GM12878 (cell line): ENCODE measurements at regions not wholly inside any gene's neighbourhood (a gene's known extent, or its start where the extent isn't known, plus 50 kb on each side); places are given as distances from the start of the nearest gene placed in this dataset.

Source experiments
- ATAC-seq: fragments of 200-7000 bp; cut with Tn5 transposase; 3 replicates; pipeline ENCODE4 v1.9.1; 2020; ENCODE audit warnings: mild to moderate bottlenecking, moderate library complexity
- BruUV-seq: library from RNA; stranded (reverse); fragments of 400-500 nt; replicated peaks from 2 replicates; lab custom pipeline; 2021; lab: Mats Ljungman, UMichigan
- CTCF ChIA-PET: fragments of 300-600 bp; sonication (Branson Sonifier 250); formaldehyde crosslinking; extraction: SDS; loops from one replicate; lab custom pipeline; 2021; ENCODE audit warnings: inconsistent platforms; lab: Yijun Ruan, JAX
- POLR2A ChIA-PET: fragments of 350-600 bp; formaldehyde crosslinking; extraction: SDS; loops from one replicate; lab custom pipeline; 2021; ENCODE audit warnings: inconsistent platforms; lab: Charles Lee
- RAD21 ChIA-PET: fragments of 300-600 bp; sonication (Branson Sonifier 250); formaldehyde crosslinking; loops from one replicate; lab custom pipeline; 2023; ENCODE audit warnings: antibody characterized with exemption; ENCODE audit not compliant: unreplicated experiment; lab: Charles Lee
- SMC1A ChIA-PET: fragments of 300-600 bp; sonication (Branson Sonifier 250); formaldehyde crosslinking; loops from one replicate; lab custom pipeline; 2023; ENCODE audit not compliant: unreplicated experiment, uncharacterized antibody; lab: Charles Lee
- DNase-seq: peaks from one replicate; pipeline ENCODE4 v3.0.0-alpha.2; 2011; ENCODE audit warnings: low read depth, low spot score
- FAIRE-seq: peaks from 3 replicates; lab custom pipeline; 2011; peaks lifted over from hg19 to GRCh38; lab: Jason Lieb, UNC
- H2AFZ ChIP-seq: 2 replicates; pipeline ENCODE4 v1.6.0; 2011; ENCODE audit warnings: low read depth, low read length, control low read depth; ENCODE audit not compliant: control insufficient read depth
- H3K27ac ChIP-seq: 2 replicates; pipeline ENCODE4 v1.5.1; 2011; ENCODE audit warnings: control low read depth; ENCODE audit not compliant: control insufficient read depth, insufficient read depth
- H3K27me3 ChIP-seq, 2 experiments: replicated peaks in 1 of 2; 2 replicates each; pipeline versions ENCODE4 v1.6.0 to v1.6.1; 2011; ENCODE audit warnings: low read length in 1 of 2; ENCODE audit not compliant: control insufficient read depth in 2 of 2, insufficient read depth in 2 of 2
- H3K36me3 ChIP-seq, 2 experiments: 2 replicates each; pipeline ENCODE4 v1.5.1; 2011; ENCODE audit warnings: low read length in 1 of 2; ENCODE audit not compliant: control insufficient read depth in 2 of 2, insufficient read depth in 2 of 2
- H3K4me1 ChIP-seq: 2 replicates; pipeline ENCODE4 v1.6.1; 2011; ENCODE audit warnings: mild to moderate bottlenecking, low read length, moderate library complexity, mixed read lengths; ENCODE audit not compliant: control insufficient read depth, insufficient read depth
- H3K4me2 ChIP-seq: 2 replicates; pipeline ENCODE4 v1.6.0; 2011; ENCODE audit warnings: control low read depth; ENCODE audit not compliant: control insufficient read depth, insufficient read depth
- H3K4me3 ChIP-seq: fragments of 200-600 bp; sonication (generic); 2 replicates; pipeline ENCODE4 v1.5.1; 2016
- H3K79me2 ChIP-seq: 2 replicates; pipeline ENCODE4 v1.6.0; 2011; ENCODE audit warnings: low read length; ENCODE audit not compliant: control insufficient read depth, insufficient read depth
- H3K9ac ChIP-seq: 2 replicates; pipeline ENCODE4 v1.8.0; 2011; ENCODE audit warnings: low read length, control low read depth, mixed read lengths; ENCODE audit not compliant: control insufficient read depth, insufficient read depth
- H3K9me3 ChIP-seq: replicated peaks from 3 replicates; pipeline ENCODE4 v1.5.1; 2011; ENCODE audit warnings: mild to moderate bottlenecking, low read length; ENCODE audit not compliant: control insufficient read depth, insufficient read depth
- H4K20me1 ChIP-seq: 2 replicates; pipeline ENCODE4 v1.6.0; 2011; ENCODE audit not compliant: control insufficient read depth, insufficient read depth
- ASH2L ChIP-seq: fragments of 300-600, 200-600 bp; sonication (generic); IDR thresholded peaks from 2 replicates; pipeline ENCODE4 v1.6.1; 2017; ENCODE audit warnings: low read depth, mild to moderate bottlenecking, borderline replicate concordance
- BHLHE40 ChIP-seq, 2 experiments: fragments of 450-650 bp in 1 of 2; IDR thresholded peaks; 2 replicates each; pipeline ENCODE4 v1.6.1; 2011 to 2017; ENCODE audit warnings: low read depth in 2 of 2, borderline replicate concordance in 1 of 2, improper control_type of control experiment in 1 of 2, low read length in 1 of 2, mild to moderate bottlenecking in 1 of 2
- CBFB ChIP-seq: IDR thresholded peaks from 2 replicates; pipeline ENCODE4 v1.6.1; 2016; ENCODE audit warnings: antibody characterized with exemption, low read depth
- EGR1 ChIP-seq, 2 experiments: IDR thresholded peaks; 1 replicate in 1 of 2; 2 replicates in 1 of 2; pipeline ENCODE4 v1.6.1; 2011 to 2012; ENCODE audit warnings: low read depth in 2 of 2, low read length in 2 of 2, borderline replicate concordance in 1 of 2, mild to moderate bottlenecking in 1 of 2, moderate library complexity in 1 of 2
- ETV6 ChIP-seq, 2 experiments: fragments of 450-650 bp in 1 of 2; IDR thresholded peaks in 1 of 2; conservative IDR thresholded peaks in 1 of 2; 2 replicates each; pipeline ENCODE4 v1.6.1; 2014; ENCODE audit warnings: antibody characterized with exemption in 1 of 2, borderline replicate concordance in 1 of 2, low read depth in 1 of 2, mild to moderate bottlenecking in 1 of 2, moderate library complexity in 1 of 2
- HDAC2 ChIP-seq: fragments of 200-600 bp; sonication (generic); IDR thresholded peaks from 2 replicates; pipeline ENCODE4 v1.6.1; 2017
- IRF4 ChIP-seq: IDR thresholded peaks from 2 replicates; pipeline ENCODE4 v1.6.1; 2011; ENCODE audit warnings: low read depth, low read length
- MAX ChIP-seq: IDR thresholded peaks from 2 replicates; pipeline ENCODE4 v1.6.1; 2012; ENCODE audit warnings: low read depth, low read length, improper control_type of control experiment
- MEF2B ChIP-seq: fragments of 450-650 bp; IDR thresholded peaks from 2 replicates; pipeline ENCODE4 v1.6.1; 2018; ENCODE audit warnings: mild to moderate bottlenecking, moderate library complexity; ENCODE audit not compliant: partially characterized antibody, poor library complexity, severe bottlenecking
- SMAD1 ChIP-seq: fragments of 450-650 bp; IDR thresholded peaks from 2 replicates; pipeline ENCODE4 v1.6.1; 2018; ENCODE audit warnings: mild to moderate bottlenecking, low read depth; ENCODE audit not compliant: partially characterized antibody
- SUZ12 ChIP-seq: fragments of 200-600 bp; sonication (generic); IDR thresholded peaks from one replicate; pipeline ENCODE4 v1.6.1; 2018; ENCODE audit warnings: antibody characterized with exemption, mild to moderate bottlenecking; ENCODE audit not compliant: unreplicated experiment
- ZNF384 ChIP-seq: IDR thresholded peaks from 2 replicates; pipeline ENCODE4 v1.6.1; 2012; ENCODE audit warnings: low read depth, mild to moderate bottlenecking, low read length, improper control_type of control experiment, borderline replicate concordance
- WGBS: methylation state at CpG from one replicate; pipeline ENCODE4 v1.1.6; 2016; ENCODE audit warnings: low lambda C conversion rate; ENCODE audit not compliant: insufficient replicate concordance, insufficient coverage; ENCODE audit errors: missing lambda C conversion rate; 5-methylcytosine and 5-hydroxymethylcytosine counted together
- in situ Hi-C: fragments of 300-500 bp; cut with MboI; formaldehyde crosslinking; loops from 9 replicates; pipeline ENCODE4 v1.14.3; 2018; ENCODE audit warnings: mixed read lengths
- intact Hi-C: fragments of 100-400 bp; cut with micrococcal nuclease; formaldehyde crosslinking; loops from one replicate; pipeline ENCODE4 v1.14.2; 2022; ENCODE audit not compliant: unreplicated experiment

- H3K4me1 ChIP-seq, result no peaks in the 10 kb centered on the region
- no peaks in the 10 kb centered on the region for H4K20me1 ChIP-seq
- no peak overlapping the region for H3K9ac ChIP-seq
- POLR2A ChIA-PET, result no interaction called here
- H3K27me3 ChIP-seq, result no peaks in the 10 kb centered on the region
- H2AFZ ChIP-seq, result no peak overlapping the region
- BruUV-seq, result no TSS peak
- in situ Hi-C loops, result no loop called here
- intact Hi-C loops, result no loop called here
- no peak for DNase-seq
- SMC1A ChIA-PET, result no interaction called here
- H3K9me3 ChIP-seq, result no peaks in the 10 kb centered on the region; the same call in 2 of the 3 replicates
- RAD21 ChIA-PET, result no interaction called here
- 3% methylated on average over 2 of the region's 2 CpGs for WGBS
- FAIRE-seq, result no peak
- no peak for TF ChIP-seq EGR1 (IDR thresholded peaks at IDR 0.05; ENCODE audit: borderline replicate concordance in 1 of 2, low read depth in 2 of 2, low read length in 2 of 2)
- TF ChIP-seq SUZ12, result no peak
- no peak for TF ChIP-seq ZNF384
- no peak for TF ChIP-seq MAX
- no peak for TF ChIP-seq BHLHE40 (IDR thresholded peaks at IDR 0.05; ENCODE audit: borderline replicate concordance in 1 of 2, low read depth in 2 of 2, low read length in 1 of 2)
- TF ChIP-seq MEF2B, result no peak
- TF ChIP-seq ASH2L, result no peak
- no peak for TF ChIP-seq ETV6 (conservative IDR thresholded peaks at IDR 0.05 in 1 of 2, IDR thresholded peaks at IDR 0.05 in 1 of 2; ENCODE audit: borderline replicate concordance in 1 of 2, low read depth in 1 of 2)
- TF ChIP-seq CBFB, result no peak
- no peak for TF ChIP-seq SMAD1
- no peak for TF ChIP-seq HDAC2
- TF ChIP-seq IRF4, result no peak
- H3K4me3 ChIP-seq, result no peak overlapping the region
- CTCF ChIA-PET, result no interaction called here
- no peaks in the 10 kb centered on the region for H3K36me3 ChIP-seq
- H3K4me2 ChIP-seq, result no peak overlapping the region
- ATAC-seq, result no peak
- H3K27ac ChIP-seq, result no peak overlapping the region
- no peaks in the 10 kb centered on the region for H3K79me2 ChIP-seq
Measured at GRCh38 chr19:23516266-23516665, 121.0 kb upstream of the ZNF91 start.
